LNCaP clone FGC (cell line): ENCODE measurements at regions not wholly inside any gene's neighbourhood (a gene's known extent, or its start where the extent isn't known, plus 50 kb on each side); places are given as distances from the start of the nearest gene placed in this dataset.
A peak's percentile ranks its signal among the peaks of the same experiment; 100 is the strongest.

Experiments
- DNase-seq: peaks from one replicate; pipeline ENCODE4 v3.0.0-alpha.2; 2011; ENCODE audit warnings: low read depth
- H3K4me3 ChIP-seq: 2 replicates; pipeline ENCODE4 v1.5.1; 2011; ENCODE audit warnings: mild to moderate bottlenecking, low read depth, low read length, control low read depth
- TF ChIP-seq, protein P1 (sequence below): IDR thresholded peaks from 2 replicates; pipeline ENCODE4 v1.5.1; 2012; ENCODE audit warnings: mild to moderate bottlenecking; ENCODE audit not compliant: control insufficient read depth, insufficient read depth; ENCODE audit errors: extremely low read depth

DNA sequence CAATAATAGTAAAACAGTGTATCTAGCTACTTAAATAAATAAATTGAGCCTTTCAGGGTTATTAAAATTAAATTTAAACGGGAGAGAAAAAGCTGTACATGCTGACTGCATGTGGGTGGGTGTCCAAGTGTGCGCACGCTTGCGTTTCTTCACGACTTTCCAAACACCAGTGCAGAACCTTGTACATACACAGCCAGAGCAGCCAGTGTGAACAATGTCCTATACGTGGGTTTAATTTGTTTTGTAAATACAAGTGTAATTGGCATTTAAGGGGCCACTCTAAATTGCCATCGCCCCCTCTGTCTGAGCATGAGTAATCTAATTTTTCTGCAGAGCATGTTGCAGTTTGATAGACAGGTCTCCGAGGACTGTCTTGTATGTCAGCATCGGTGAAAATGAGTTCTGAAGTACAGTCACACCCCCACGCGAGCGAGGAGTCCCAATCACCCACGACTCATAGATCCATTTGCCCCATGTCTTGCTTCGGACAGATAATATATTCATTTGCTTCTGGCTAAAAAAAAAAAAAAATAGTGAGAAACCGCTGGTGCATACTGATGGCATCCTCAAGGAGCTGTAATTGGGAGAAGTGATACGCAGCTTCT, 121.8 kb upstream of the ARRDC4 start:
- DNase-seq = no peak
- TF ChIP-seq, protein P1, sequence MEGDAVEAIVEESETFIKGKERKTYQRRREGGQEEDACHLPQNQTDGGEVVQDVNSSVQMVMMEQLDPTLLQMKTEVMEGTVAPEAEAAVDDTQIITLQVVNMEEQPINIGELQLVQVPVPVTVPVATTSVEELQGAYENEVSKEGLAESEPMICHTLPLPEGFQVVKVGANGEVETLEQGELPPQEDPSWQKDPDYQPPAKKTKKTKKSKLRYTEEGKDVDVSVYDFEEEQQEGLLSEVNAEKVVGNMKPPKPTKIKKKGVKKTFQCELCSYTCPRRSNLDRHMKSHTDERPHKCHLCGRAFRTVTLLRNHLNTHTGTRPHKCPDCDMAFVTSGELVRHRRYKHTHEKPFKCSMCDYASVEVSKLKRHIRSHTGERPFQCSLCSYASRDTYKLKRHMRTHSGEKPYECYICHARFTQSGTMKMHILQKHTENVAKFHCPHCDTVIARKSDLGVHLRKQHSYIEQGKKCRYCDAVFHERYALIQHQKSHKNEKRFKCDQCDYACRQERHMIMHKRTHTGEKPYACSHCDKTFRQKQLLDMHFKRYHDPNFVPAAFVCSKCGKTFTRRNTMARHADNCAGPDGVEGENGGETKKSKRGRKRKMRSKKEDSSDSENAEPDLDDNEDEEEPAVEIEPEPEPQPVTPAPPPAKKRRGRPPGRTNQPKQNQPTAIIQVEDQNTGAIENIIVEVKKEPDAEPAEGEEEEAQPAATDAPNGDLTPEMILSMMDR = no peak
- H3K4me3 ChIP-seq = no peak overlapping the region

DNA sequence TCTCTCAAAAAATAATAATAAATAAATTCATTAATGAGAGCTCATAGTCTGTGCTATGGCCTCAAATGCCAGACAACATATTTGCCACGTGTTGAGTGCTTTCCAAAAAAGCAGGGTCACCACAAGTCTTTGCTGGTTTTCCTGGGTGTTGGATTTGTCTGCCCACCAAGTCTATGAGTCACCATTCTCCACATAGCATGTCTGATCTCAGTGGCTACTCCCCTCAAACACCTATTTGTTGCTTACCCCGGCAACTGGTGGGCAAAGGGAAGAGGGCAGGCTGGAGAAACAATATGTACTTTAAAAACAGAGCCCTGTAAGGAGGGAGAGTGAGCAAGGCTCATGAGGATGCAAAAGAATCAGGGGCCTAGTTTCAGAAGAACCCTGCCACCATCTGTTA, 120.0 kb upstream of the ARRDC4 start:
- no peak for DNase-seq
- TF ChIP-seq, protein P1 = no peak
- H3K4me3 ChIP-seq = no peak overlapping the region

DNA sequence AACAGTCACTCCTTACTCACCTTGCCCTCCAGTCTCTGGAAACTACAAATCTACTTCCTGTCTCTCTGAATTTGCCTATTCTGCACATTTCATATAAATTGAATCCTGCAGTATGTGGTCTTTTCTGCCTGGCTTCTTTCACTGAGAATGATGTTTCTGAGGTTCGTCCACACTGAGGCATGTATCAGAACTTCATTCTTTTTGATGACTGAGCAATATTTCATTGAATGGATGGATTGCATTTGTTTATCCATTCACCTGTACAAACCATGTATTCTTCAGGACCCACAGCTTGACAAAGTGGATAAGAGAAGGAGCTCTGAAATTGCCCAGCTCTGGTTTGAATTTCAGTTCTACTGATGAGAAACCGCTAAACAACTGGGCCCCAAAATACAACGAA, 118.9 kb upstream of the ARRDC4 start:
- TF ChIP-seq, protein P1 = no peak
- no peak overlapping the region for H3K4me3 ChIP-seq
- no peak for DNase-seq

DNA sequence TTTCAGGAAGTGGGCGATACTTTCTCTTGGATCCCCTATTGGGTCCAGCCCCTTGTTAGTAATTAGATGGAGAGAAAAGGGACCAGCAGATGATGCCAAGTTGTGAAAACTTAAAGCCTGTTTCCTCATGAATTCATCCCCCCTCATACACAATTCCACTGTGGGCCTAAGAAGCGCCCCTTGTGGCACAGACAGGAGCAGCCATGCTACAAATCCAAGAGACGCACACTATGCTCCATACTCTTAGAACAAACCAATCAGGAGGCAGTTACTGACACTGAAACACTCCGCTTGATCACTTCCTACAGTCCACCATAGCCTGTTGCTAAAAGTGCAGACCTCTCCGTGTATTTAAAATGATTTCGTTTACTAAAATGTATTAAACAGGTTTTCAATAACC, 111.3 kb upstream of the ARRDC4 start:
- no peak for DNase-seq
- TF ChIP-seq, protein P1 = peak; percentile 13; the same call in 1 of the 2 replicates
- no peak overlapping the region for H3K4me3 ChIP-seq

DNA sequence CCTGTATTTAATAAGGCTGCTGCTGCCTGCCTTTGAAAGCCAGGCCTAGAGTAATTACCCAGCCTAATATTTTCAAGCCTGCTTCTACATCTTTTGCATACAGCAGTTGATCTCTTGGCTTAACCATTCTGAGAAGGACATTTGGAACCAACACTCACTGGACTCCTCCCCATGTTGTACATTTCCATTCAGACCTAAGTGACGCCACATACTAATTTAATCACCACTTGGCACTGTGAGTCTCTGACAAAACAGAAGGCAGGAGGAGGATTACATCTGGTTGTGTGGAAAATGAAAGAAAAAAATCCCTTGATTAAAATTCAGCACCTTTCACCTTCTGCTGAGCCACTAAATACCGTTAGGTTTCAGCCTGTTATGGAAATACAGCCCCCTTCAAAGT, 102.2 kb upstream of the ARRDC4 start:
- H3K4me3 ChIP-seq = no peak overlapping the region
- no peak for DNase-seq
- TF ChIP-seq, protein P1 = no peak

DNA sequence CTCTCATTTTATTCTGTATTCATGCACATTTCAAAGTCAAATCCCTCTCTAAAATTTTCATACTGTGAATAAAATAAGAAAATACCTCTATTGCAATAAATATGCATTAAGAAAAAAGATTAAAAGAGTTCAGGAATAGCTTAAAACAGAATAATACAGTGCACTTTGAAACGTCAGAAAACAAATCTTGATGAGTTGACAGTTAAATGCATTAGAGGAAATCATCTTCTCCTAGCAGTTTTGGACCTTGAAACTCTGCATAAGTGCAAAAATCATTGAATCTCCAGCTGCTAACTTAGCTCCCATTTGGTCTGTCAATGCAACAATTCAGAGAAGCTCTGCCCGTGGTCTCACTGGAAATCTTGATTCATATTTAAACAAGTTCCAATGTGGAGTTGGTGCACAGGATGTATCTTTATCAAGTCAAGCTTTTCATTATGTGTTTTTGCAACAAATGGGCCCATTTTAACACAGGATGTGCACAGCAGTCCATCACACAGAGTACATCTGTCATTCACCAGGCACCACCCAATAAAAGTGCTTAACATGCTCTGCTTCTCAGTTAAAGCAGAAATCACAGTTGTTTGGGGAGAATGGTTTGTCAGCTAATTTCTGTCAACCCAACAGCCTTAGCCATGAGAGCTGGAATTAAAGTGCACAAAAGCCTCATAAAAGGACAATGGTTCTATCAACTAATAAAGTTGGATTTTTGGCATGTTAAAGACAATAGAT, 98.8 kb upstream of the ARRDC4 start:
- DNase-seq = no peak
- TF ChIP-seq, protein P1 = no peak

More for the DNA sequence above, 98.8 kb upstream of the ARRDC4 start:
- no peak overlapping the region for H3K4me3 ChIP-seq
